ENCODE measurements at regions not wholly inside any gene's neighbourhood (a gene's known extent, or its start where the extent isn't known, plus 50 kb on each side); places are given as distances from the start of the nearest gene placed in this dataset.

DNA sequence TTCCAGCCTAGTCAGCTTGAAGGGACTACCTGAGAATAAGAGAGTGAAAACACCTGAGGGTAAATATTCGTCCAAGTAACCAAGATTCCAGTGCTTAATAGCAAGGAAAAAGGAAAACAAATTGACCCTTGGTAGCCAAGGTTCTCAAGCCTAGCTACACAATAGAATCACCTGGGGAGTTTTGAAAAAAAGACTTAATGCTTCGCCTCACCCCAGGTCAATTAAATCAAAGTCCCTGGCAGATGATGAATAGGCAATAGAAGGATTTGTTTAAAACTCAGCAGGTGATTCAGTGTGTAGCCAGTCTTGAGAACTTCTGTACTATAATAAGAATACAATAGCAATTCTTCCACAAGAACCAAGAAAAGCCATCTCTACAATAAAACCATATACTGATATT, 500.2 kb downstream of the XIRP2 start:
- no peak overlapping the region for H3K9ac ChIP-seq (ENCODE audit: low read depth in 1 of 3, low read length in 3 of 3)
- no peak overlapping the region for H3K4me3 ChIP-seq (ENCODE audit: low read length in 3 of 3)
- H3K4me1 ChIP-seq (ENCODE audit: control insufficient read depth in 3 of 3, insufficient read depth in 3 of 3, low read length in 3 of 3) = no peaks in the 10 kb centered on the region
- no peak overlapping the region for H3K27ac ChIP-seq (ENCODE audit: low read depth, low read length)
- no peaks in the 10 kb centered on the region for H3K27me3 ChIP-seq (ENCODE audit: control insufficient read depth in 3 of 3, insufficient read depth in 3 of 3, low read length in 3 of 3)
- no peaks in the 10 kb centered on the region for H3K36me3 ChIP-seq (ENCODE audit: control insufficient read depth in 3 of 3, insufficient read depth in 3 of 3, low read length in 3 of 3)
- no peaks in the 10 kb centered on the region for H3K9me3 ChIP-seq (ENCODE audit: control insufficient read depth in 3 of 3, low read length in 3 of 3)

GRCh38 chr2:167386694-167387093, 498.4 kb downstream of the XIRP2 start:
- Histone ChIP-seq H3K36me3 (ENCODE audit: control insufficient read depth in 3 of 3, insufficient read depth in 3 of 3, low read length in 3 of 3) (no peaks in the 10 kb centered on the region), H3K9me3 (ENCODE audit: control insufficient read depth in 3 of 3, low read length in 3 of 3) (no peaks in the 10 kb centered on the region), H3K4me1 (ENCODE audit: control insufficient read depth in 3 of 3, insufficient read depth in 3 of 3, low read length in 3 of 3) (no peaks in the 10 kb centered on the region), H3K9ac (ENCODE audit: low read depth in 1 of 3, low read length in 3 of 3) (no peak overlapping the region), H3K27me3 (ENCODE audit: control insufficient read depth in 3 of 3, insufficient read depth in 3 of 3, low read length in 3 of 3) (no peaks in the 10 kb centered on the region), H3K27ac (ENCODE audit: low read depth, low read length) (no peak overlapping the region), H3K4me3 (ENCODE audit: low read length in 3 of 3) (no peak overlapping the region)

- Histone ChIP-seq H3K36me3 (ENCODE audit: control insufficient read depth in 3 of 3, insufficient read depth in 3 of 3, low read length in 3 of 3) (no peaks in the 10 kb centered on the region), H3K27me3 (ENCODE audit: control insufficient read depth in 3 of 3, insufficient read depth in 3 of 3, low read length in 3 of 3) (no peaks in the 10 kb centered on the region), H3K27ac (ENCODE audit: low read depth, low read length) (no peak overlapping the region), H3K9me3 (ENCODE audit: control insufficient read depth in 3 of 3, low read length in 3 of 3) (no peaks in the 10 kb centered on the region), H3K4me1 (ENCODE audit: control insufficient read depth in 3 of 3, insufficient read depth in 3 of 3, low read length in 3 of 3) (no peaks in the 10 kb centered on the region), H3K9ac (ENCODE audit: low read depth in 1 of 3, low read length in 3 of 3) (no peak overlapping the region), H3K4me3 (ENCODE audit: low read length in 3 of 3) (no peak overlapping the region)
Observed at GRCh38 chr2:167383610-167384194, 495.4 kb downstream of the XIRP2 start.

GRCh38 chr2:167381349-167381748, 493.1 kb downstream of the XIRP2 start:
- Histone ChIP-seq H3K27me3 (ENCODE audit: control insufficient read depth in 3 of 3, insufficient read depth in 3 of 3, low read length in 3 of 3) (no peaks in the 10 kb centered on the region), H3K9ac (ENCODE audit: low read depth in 1 of 3, low read length in 3 of 3) (no peak overlapping the region), H3K4me1 (ENCODE audit: control insufficient read depth in 3 of 3, insufficient read depth in 3 of 3, low read length in 3 of 3) (no peaks in the 10 kb centered on the region), H3K9me3 (ENCODE audit: control insufficient read depth in 3 of 3, low read length in 3 of 3) (no peaks in the 10 kb centered on the region), H3K27ac (ENCODE audit: low read depth, low read length) (no peak overlapping the region), H3K36me3 (ENCODE audit: control insufficient read depth in 3 of 3, insufficient read depth in 3 of 3, low read length in 3 of 3) (no peaks in the 10 kb centered on the region), H3K4me3 (ENCODE audit: low read length in 3 of 3) (no peak overlapping the region)

DNA sequence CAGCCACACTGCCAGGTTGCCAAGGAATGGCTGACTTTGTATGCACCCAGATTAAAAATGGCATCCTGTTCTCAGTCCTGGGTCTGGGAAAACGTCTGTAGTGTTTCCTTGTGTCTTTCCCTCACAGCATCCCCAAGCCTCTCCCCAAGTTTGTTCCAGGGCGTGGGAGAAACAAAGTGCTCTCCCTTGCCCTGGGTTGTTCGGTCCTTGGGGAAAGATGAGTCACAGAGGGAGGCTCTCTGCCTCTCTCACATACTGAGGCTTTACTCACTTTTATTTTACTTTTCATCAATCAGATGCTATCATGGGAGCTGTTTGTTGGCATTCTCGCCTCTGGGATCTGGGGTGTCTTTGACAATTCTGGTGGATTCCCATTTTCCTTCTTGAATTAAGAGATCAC, 492.3 kb downstream of the XIRP2 start:
- H3K4me3 ChIP-seq (ENCODE audit: low read length in 3 of 3) = no peak overlapping the region
- no peaks in the 10 kb centered on the region for H3K4me1 ChIP-seq (ENCODE audit: control insufficient read depth in 3 of 3, insufficient read depth in 3 of 3, low read length in 3 of 3)
- no peak overlapping the region for H3K9ac ChIP-seq (ENCODE audit: low read depth in 1 of 3, low read length in 3 of 3)
- no peaks in the 10 kb centered on the region for H3K36me3 ChIP-seq (ENCODE audit: control insufficient read depth in 3 of 3, insufficient read depth in 3 of 3, low read length in 3 of 3)
- H3K9me3 ChIP-seq (ENCODE audit: control insufficient read depth in 3 of 3, low read length in 3 of 3) = no peaks in the 10 kb centered on the region
- no peak overlapping the region for H3K27ac ChIP-seq (ENCODE audit: low read depth, low read length)
- no peaks in the 10 kb centered on the region for H3K27me3 ChIP-seq (ENCODE audit: control insufficient read depth in 3 of 3, insufficient read depth in 3 of 3, low read length in 3 of 3)

GRCh38 chr2:167380094-167380493, 491.8 kb downstream of the XIRP2 start:
- H3K9me3 ChIP-seq (ENCODE audit: control insufficient read depth in 3 of 3, low read length in 3 of 3) = no peaks in the 10 kb centered on the region
- no peak overlapping the region for H3K4me3 ChIP-seq (ENCODE audit: low read length in 3 of 3)
- H3K27ac ChIP-seq (ENCODE audit: low read depth, low read length) = no peak overlapping the region
- no peak overlapping the region for H3K9ac ChIP-seq (ENCODE audit: low read depth in 1 of 3, low read length in 3 of 3)
- no peaks in the 10 kb centered on the region for H3K27me3 ChIP-seq (ENCODE audit: control insufficient read depth in 3 of 3, insufficient read depth in 3 of 3, low read length in 3 of 3)
- no peaks in the 10 kb centered on the region for H3K4me1 ChIP-seq (ENCODE audit: control insufficient read depth in 3 of 3, insufficient read depth in 3 of 3, low read length in 3 of 3)
- H3K36me3 ChIP-seq (ENCODE audit: control insufficient read depth in 3 of 3, insufficient read depth in 3 of 3, low read length in 3 of 3) = no peaks in the 10 kb centered on the region

GRCh38 chr2:167369083-167369482, 480.8 kb downstream of the XIRP2 start:
- no peaks in the 10 kb centered on the region for H3K36me3 ChIP-seq (ENCODE audit: control insufficient read depth in 3 of 3, insufficient read depth in 3 of 3, low read length in 3 of 3)
- H3K9me3 ChIP-seq (ENCODE audit: control insufficient read depth in 3 of 3, low read length in 3 of 3) = peaks cover 0 to 3% (median 0%) of the 10 kb centered on the region in 3 donors
- no peak overlapping the region for H3K9ac ChIP-seq (ENCODE audit: low read depth in 1 of 3, low read length in 3 of 3)
- no peaks in the 10 kb centered on the region for H3K27me3 ChIP-seq (ENCODE audit: control insufficient read depth in 3 of 3, insufficient read depth in 3 of 3, low read length in 3 of 3)
- no peaks in the 10 kb centered on the region for H3K4me1 ChIP-seq (ENCODE audit: control insufficient read depth in 3 of 3, insufficient read depth in 3 of 3, low read length in 3 of 3)
- H3K4me3 ChIP-seq (ENCODE audit: low read length in 3 of 3) = no peak overlapping the region
- H3K27ac ChIP-seq (ENCODE audit: low read depth, low read length) = no peak overlapping the region

DNA sequence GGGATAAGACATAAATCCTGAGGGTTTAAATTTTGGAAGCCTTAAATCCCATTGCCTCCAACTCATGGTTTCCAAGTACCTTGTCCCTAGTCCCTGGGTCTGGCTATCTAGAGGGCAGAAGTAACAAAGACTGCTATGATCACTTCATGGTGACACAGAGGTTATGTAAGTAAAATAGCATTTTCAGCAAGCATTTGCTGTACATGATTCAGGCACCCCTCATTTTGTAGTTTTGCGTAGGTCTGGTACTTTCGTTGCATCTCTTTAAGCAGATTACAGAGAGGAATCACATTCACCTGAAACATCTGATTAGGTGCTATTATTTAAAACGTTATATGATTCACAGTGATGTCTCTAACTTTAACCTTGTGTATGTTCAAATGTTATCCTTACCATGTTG, 480.1 kb downstream of the XIRP2 start:
- H3K27ac ChIP-seq (ENCODE audit: low read depth, low read length) = no peak overlapping the region
- no peaks in the 10 kb centered on the region for H3K27me3 ChIP-seq (ENCODE audit: control insufficient read depth in 3 of 3, insufficient read depth in 3 of 3, low read length in 3 of 3)
- no peaks in the 10 kb centered on the region for H3K4me1 ChIP-seq (ENCODE audit: control insufficient read depth in 3 of 3, insufficient read depth in 3 of 3, low read length in 3 of 3)
- H3K4me3 ChIP-seq (ENCODE audit: low read length in 3 of 3) = no peak overlapping the region
- H3K9me3 ChIP-seq (ENCODE audit: control insufficient read depth in 3 of 3, low read length in 3 of 3) = peaks cover 0 to 3% (median 0%) of the 10 kb centered on the region in 3 donors
- no peak overlapping the region for H3K9ac ChIP-seq (ENCODE audit: low read depth in 1 of 3, low read length in 3 of 3)
- no peaks in the 10 kb centered on the region for H3K36me3 ChIP-seq (ENCODE audit: control insufficient read depth in 3 of 3, insufficient read depth in 3 of 3, low read length in 3 of 3)

DNA sequence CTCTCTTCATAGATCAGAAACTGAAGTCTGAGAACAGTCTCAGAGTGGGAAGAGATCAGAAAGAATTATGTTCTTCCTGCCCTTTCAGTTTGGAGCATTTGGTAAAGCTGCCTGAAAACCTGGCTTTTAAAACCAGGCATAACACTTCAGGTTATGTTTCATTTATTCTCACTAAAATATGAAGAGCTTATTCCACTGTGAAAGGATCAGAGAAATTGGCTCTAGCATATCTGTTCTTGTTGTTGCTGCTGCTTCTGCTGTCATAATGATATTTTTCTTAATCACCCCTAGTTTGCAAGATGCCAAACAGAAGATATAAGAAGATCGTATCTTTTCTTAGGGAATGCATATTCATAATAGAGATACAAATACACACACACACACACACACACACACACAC, 476.9 kb downstream of the XIRP2 start:
- H3K27ac ChIP-seq (ENCODE audit: low read depth, low read length) = no peak overlapping the region
- no peaks in the 10 kb centered on the region for H3K4me1 ChIP-seq (ENCODE audit: control insufficient read depth in 3 of 3, insufficient read depth in 3 of 3, low read length in 3 of 3)
- H3K27me3 ChIP-seq (ENCODE audit: control insufficient read depth in 3 of 3, insufficient read depth in 3 of 3, low read length in 3 of 3) = no peaks in the 10 kb centered on the region
- no peaks in the 10 kb centered on the region for H3K36me3 ChIP-seq (ENCODE audit: control insufficient read depth in 3 of 3, insufficient read depth in 3 of 3, low read length in 3 of 3)
- no peak overlapping the region for H3K4me3 ChIP-seq (ENCODE audit: low read length in 3 of 3)
- no peak overlapping the region for H3K9ac ChIP-seq (ENCODE audit: low read depth in 1 of 3, low read length in 3 of 3)
- peaks cover 0 to 3% (median 0%) of the 10 kb centered on the region in 3 donors for H3K9me3 ChIP-seq (ENCODE audit: control insufficient read depth in 3 of 3, low read length in 3 of 3)

GRCh38 chr2:167361426-167361825, 473.1 kb downstream of the XIRP2 start:
- H3K27me3 ChIP-seq (ENCODE audit: control insufficient read depth in 3 of 3, insufficient read depth in 3 of 3, low read length in 3 of 3) = no peaks in the 10 kb centered on the region

GRCh38 chr2:167355821-167356220, 467.5 kb downstream of the XIRP2 start:
- H3K9ac ChIP-seq (ENCODE audit: low read depth in 1 of 3, low read length in 3 of 3) = no peak overlapping the region
- H3K36me3 ChIP-seq (ENCODE audit: control insufficient read depth in 3 of 3, insufficient read depth in 3 of 3, low read length in 3 of 3) = no peaks in the 10 kb centered on the region
- H3K9me3 ChIP-seq (ENCODE audit: control insufficient read depth in 3 of 3, low read length in 3 of 3) = no peaks in the 10 kb centered on the region
- H3K4me3 ChIP-seq (ENCODE audit: low read length in 3 of 3) = no peak overlapping the region
- no peaks in the 10 kb centered on the region for H3K27me3 ChIP-seq (ENCODE audit: control insufficient read depth in 3 of 3, insufficient read depth in 3 of 3, low read length in 3 of 3)
- H3K4me1 ChIP-seq (ENCODE audit: control insufficient read depth in 3 of 3, insufficient read depth in 3 of 3, low read length in 3 of 3) = no peaks in the 10 kb centered on the region
- H3K27ac ChIP-seq (ENCODE audit: low read depth, low read length) = no peak overlapping the region

More at GRCh38 chr2:167361426-167361825, 473.1 kb downstream of the XIRP2 start:
- Histone ChIP-seq H3K27ac (ENCODE audit: low read depth, low read length) (no peak overlapping the region), H3K36me3 (ENCODE audit: control insufficient read depth in 3 of 3, insufficient read depth in 3 of 3, low read length in 3 of 3) (no peaks in the 10 kb centered on the region), H3K4me1 (ENCODE audit: control insufficient read depth in 3 of 3, insufficient read depth in 3 of 3, low read length in 3 of 3) (no peaks in the 10 kb centered on the region), H3K9ac (ENCODE audit: low read depth in 1 of 3, low read length in 3 of 3) (no peak overlapping the region), H3K4me3 (ENCODE audit: low read length in 3 of 3) (no peak overlapping the region), H3K9me3 (ENCODE audit: control insufficient read depth in 3 of 3, low read length in 3 of 3) (no peaks in the 10 kb centered on the region)
